ENCODE measurements at regions not wholly inside any gene's neighbourhood (a gene's known extent, or its start where the extent isn't known, plus 50 kb on each side); places are given as distances from the start of the nearest gene placed in this dataset.

DNA sequence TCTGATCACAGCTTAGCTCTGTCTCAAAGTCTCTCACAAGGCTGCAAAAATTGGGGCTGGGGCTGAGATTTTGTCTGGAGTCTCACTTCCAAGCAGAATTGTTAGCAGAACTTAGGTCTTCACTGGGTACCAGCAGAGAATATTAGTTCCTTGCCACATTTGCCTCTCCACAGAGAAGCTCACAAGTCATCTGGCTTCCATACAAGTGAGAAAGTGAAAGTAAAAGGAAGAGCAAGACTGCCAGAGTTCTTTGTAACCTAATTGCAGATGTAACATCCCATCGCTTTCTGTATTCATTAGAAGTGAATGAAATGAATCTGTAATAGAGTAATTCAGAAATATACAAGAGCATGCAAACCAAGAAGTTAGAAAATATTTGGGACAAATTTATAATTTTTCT lies 624.1 kb upstream of the GNPDA2 start:
- Histone ChIP-seq H3K36me3 (ENCODE audit: control insufficient read depth, insufficient read depth, low read length) (no peaks in the 10 kb centered on the region), H3K4me3 (replicated peaks in 1 of 4; ENCODE audit: control extremely low read depth in 1 of 4, insufficient read depth in 1 of 4, low read depth in 3 of 4, low read length in 4 of 4) (peak overlapping the region in 1 of 4 experiments; percentile 50), H3K9me3 (ENCODE audit: control insufficient read depth, insufficient read depth, low read depth, low read length) (no peaks in the 10 kb centered on the region), H3K4me2 (ENCODE audit: extremely low read depth, insufficient read depth, low read length) (no peak overlapping the region), H3K27ac (ENCODE audit: insufficient read depth, low read length) (no peak overlapping the region), H3K4me1 (ENCODE audit: control insufficient read depth, extremely low read depth, insufficient read depth, low read length) (no peaks in the 10 kb centered on the region), H4K20me1 (ENCODE audit: control insufficient read depth, extremely low read depth, insufficient read depth, low read length) (no peaks in the 10 kb centered on the region), H3K27me3 (ENCODE audit: control insufficient read depth, insufficient read depth, low read length) (no peaks in the 10 kb centered on the region), H3K9ac (ENCODE audit: insufficient read depth, low read length) (no peak overlapping the region), H3K79me2 (ENCODE audit: control insufficient read depth, insufficient read depth, low read length) (no peaks in the 10 kb centered on the region), H2AFZ (ENCODE audit: low read length) (peak overlapping the region; percentile 39)
- TF ChIP-seq, protein P1, sequence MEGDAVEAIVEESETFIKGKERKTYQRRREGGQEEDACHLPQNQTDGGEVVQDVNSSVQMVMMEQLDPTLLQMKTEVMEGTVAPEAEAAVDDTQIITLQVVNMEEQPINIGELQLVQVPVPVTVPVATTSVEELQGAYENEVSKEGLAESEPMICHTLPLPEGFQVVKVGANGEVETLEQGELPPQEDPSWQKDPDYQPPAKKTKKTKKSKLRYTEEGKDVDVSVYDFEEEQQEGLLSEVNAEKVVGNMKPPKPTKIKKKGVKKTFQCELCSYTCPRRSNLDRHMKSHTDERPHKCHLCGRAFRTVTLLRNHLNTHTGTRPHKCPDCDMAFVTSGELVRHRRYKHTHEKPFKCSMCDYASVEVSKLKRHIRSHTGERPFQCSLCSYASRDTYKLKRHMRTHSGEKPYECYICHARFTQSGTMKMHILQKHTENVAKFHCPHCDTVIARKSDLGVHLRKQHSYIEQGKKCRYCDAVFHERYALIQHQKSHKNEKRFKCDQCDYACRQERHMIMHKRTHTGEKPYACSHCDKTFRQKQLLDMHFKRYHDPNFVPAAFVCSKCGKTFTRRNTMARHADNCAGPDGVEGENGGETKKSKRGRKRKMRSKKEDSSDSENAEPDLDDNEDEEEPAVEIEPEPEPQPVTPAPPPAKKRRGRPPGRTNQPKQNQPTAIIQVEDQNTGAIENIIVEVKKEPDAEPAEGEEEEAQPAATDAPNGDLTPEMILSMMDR (conservative IDR thresholded peaks at IDR 0.05 in 1 of 2, IDR thresholded peaks at IDR 0.05 in 1 of 2; ENCODE audit: low read depth in 1 of 2, low read length in 2 of 2), result no peak
- TF ChIP-seq EZH2 (IDR thresholded peaks at IDR 0.05; ENCODE audit: low read length, missing control alignments), result no peak
- DNase-seq (ENCODE audit: low read depth in 2 of 2), result peak; percentile 6 to 66

DNA sequence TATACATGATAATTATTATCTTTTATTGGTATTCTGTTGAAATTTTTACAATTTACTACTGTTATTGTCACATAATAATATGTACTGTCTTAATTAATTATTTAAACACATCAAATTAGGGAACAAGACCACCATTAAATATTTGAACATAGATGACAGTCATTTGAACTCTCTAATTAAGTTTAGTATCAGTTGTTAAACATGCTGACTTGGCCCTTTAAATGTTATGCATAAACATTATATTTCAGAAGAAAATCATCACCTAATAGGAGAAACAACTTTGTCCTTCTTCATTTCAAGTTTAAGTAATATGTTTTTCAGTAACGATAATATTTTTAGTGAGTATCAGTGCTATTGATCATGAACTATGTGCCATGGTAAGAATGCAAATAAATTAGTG lies 623.5 kb upstream of the GNPDA2 start:
- no peak overlapping the region for H3K4me3 ChIP-seq (replicated peaks in 1 of 4; ENCODE audit: control extremely low read depth in 1 of 4, insufficient read depth in 1 of 4, low read depth in 3 of 4, low read length in 4 of 4)
- no peak overlapping the region for H2AFZ ChIP-seq (ENCODE audit: low read length)
- H3K27ac ChIP-seq (ENCODE audit: insufficient read depth, low read length), result no peak overlapping the region
- H3K9ac ChIP-seq (ENCODE audit: insufficient read depth, low read length), result no peak overlapping the region
- no peaks in the 10 kb centered on the region for H3K9me3 ChIP-seq (ENCODE audit: control insufficient read depth, insufficient read depth, low read depth, low read length)
- no peaks in the 10 kb centered on the region for H4K20me1 ChIP-seq (ENCODE audit: control insufficient read depth, extremely low read depth, insufficient read depth, low read length)
- H3K4me2 ChIP-seq (ENCODE audit: extremely low read depth, insufficient read depth, low read length), result no peak overlapping the region
- TF ChIP-seq EZH2 (IDR thresholded peaks at IDR 0.05; ENCODE audit: low read length, missing control alignments), result no peak
- TF ChIP-seq, protein P1 (conservative IDR thresholded peaks at IDR 0.05 in 1 of 2, IDR thresholded peaks at IDR 0.05 in 1 of 2; ENCODE audit: low read depth in 1 of 2, low read length in 2 of 2), result no peak
- H3K27me3 ChIP-seq (ENCODE audit: control insufficient read depth, insufficient read depth, low read length), result no peaks in the 10 kb centered on the region
- no peaks in the 10 kb centered on the region for H3K4me1 ChIP-seq (ENCODE audit: control insufficient read depth, extremely low read depth, insufficient read depth, low read length)
- no peaks in the 10 kb centered on the region for H3K79me2 ChIP-seq (ENCODE audit: control insufficient read depth, insufficient read depth, low read length)
- no peaks in the 10 kb centered on the region for H3K36me3 ChIP-seq (ENCODE audit: control insufficient read depth, insufficient read depth, low read length)
- peak in 1 of 2 donors; percentile 0 for DNase-seq (ENCODE audit: low read depth in 2 of 2)

DNA sequence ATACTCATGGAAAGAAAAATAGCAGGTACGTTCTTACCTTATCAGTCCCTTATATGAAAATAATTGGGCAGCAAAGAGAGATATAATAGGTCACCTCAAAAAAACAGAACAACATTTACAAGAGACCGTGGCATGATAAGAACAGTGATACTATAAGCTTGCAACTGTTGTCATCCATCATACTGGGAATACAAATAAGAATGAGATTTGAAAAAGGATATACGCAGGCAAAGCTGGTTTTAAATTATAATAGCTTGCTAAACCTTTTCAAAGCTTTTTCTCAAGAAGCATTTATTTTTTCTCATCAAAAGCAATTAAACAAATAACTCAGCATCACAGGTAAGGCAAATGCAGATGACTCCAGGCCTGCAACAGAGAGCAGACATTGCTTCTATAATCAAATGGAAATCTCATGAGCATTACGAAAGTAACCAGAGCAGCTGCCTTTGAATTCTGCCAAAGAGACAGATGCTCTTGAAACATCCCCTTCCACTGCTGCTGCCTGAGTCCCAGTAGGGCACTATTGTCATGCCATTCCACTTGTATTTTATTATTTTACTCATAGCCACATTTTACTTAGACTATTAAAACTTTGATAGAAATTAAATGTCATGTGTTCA lies 620.6 kb upstream of the GNPDA2 start:
- no peak for DNase-seq (ENCODE audit: low read depth in 2 of 2)
- Histone ChIP-seq H3K4me1 (ENCODE audit: control insufficient read depth, extremely low read depth, insufficient read depth, low read length) (no peaks in the 10 kb centered on the region), H4K20me1 (ENCODE audit: control insufficient read depth, extremely low read depth, insufficient read depth, low read length) (no peaks in the 10 kb centered on the region), H3K4me2 (ENCODE audit: extremely low read depth, insufficient read depth, low read length) (no peak overlapping the region), H3K27ac (ENCODE audit: insufficient read depth, low read length) (no peak overlapping the region), H3K79me2 (ENCODE audit: control insufficient read depth, insufficient read depth, low read length) (no peaks in the 10 kb centered on the region), H3K36me3 (ENCODE audit: control insufficient read depth, insufficient read depth, low read length) (no peaks in the 10 kb centered on the region), H2AFZ (ENCODE audit: low read length) (no peak overlapping the region), H3K27me3 (ENCODE audit: control insufficient read depth, insufficient read depth, low read length) (no peaks in the 10 kb centered on the region), H3K4me3 (replicated peaks in 1 of 4; ENCODE audit: control extremely low read depth in 1 of 4, insufficient read depth in 1 of 4, low read depth in 3 of 4, low read length in 4 of 4) (no peak overlapping the region), H3K9me3 (ENCODE audit: control insufficient read depth, insufficient read depth, low read depth, low read length) (no peaks in the 10 kb centered on the region), H3K9ac (ENCODE audit: insufficient read depth, low read length) (no peak overlapping the region)
- no peak for TF ChIP-seq EZH2 (IDR thresholded peaks at IDR 0.05; ENCODE audit: low read length, missing control alignments)
- TF ChIP-seq, protein P1 (conservative IDR thresholded peaks at IDR 0.05 in 1 of 2, IDR thresholded peaks at IDR 0.05 in 1 of 2; ENCODE audit: low read depth in 1 of 2, low read length in 2 of 2), result no peak

Data from fibroblast of lung (primary cell).